ENCODE measurements at regions not wholly inside any gene's neighbourhood (a gene's known extent, or its start where the extent isn't known, plus 50 kb on each side); places are given as distances from the start of the nearest gene placed in this dataset.

- H3K4me1 ChIP-seq: peaks cover 41 to 57% (median 47%) of the 10 kb centered on the region in 4 donors
- no peaks in the 10 kb centered on the region for H3K27me3 ChIP-seq
- WGBS, 2 donors: 25 to 37% methylated on average over 4 of the region's 4 CpGs
- no peak for TF ChIP-seq EP300 (IDR thresholded peaks at IDR 0.05)
- no peaks in the 10 kb centered on the region for H3K9me3 ChIP-seq
- ATAC-seq (ENCODE audit: low FRiP score in 2 of 2) (no peak), DNase-seq (no peak)
- H3K36me3 ChIP-seq: no peaks in the 10 kb centered on the region
- H3K4me3 ChIP-seq: no peak overlapping the region
- H3K27ac ChIP-seq: peak overlapping the region; percentile 83 to 89 (median 84)
Observed at GRCh38 chr10:88062798-88063472, 199.5 kb downstream of the PTEN start.

- peaks cover 41 to 59% (median 47%) of the 10 kb centered on the region in 4 donors for H3K4me1 ChIP-seq
Observed at GRCh38 chr10:88063861-88064557, 200.6 kb downstream of the PTEN start.

DNA sequence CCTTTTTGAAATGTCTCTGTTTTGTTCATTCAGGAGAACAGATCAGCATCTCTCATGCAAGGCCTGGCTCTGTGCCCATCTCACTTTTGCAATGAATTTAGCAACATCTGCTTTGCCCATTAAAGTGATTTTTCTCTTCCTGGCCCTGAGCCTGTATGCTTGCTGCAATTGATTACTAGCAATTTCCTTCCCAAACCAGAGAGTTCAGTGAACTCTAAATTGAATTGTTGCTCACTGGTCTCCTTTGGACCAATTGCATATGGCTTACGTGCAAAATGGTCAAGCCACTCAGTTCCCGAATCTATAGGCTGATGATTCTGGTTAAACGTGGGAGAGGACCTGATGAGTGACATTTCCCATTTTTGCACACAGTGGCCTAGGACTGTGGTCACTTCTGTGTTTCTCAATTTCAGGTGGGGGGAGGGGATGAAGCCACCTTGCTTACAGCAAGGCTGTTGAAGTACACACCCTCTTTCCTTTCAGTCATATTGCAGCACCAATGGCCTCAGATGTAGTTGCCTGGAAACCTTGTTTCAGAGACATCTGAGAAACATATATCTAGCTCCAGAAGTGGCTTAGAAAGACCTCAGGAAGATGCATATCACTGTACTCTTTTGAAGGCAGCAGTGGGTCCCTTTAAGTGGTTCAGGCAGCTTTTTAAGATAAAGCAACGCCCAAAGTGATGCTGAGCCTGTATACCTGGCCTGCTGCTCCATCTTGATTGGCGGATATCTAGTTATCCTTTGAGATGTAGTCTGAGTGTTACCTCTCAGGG, 201.4 kb downstream of the PTEN start:
- peak; percentile 61 to 65 for ATAC-seq (ENCODE audit: low FRiP score in 2 of 2)
- WGBS, 2 donors: 65 to 77% methylated on average over 5 of the region's 5 CpGs
- Histone ChIP-seq H3K36me3 (no peaks in the 10 kb centered on the region), H3K4me3 (no peak overlapping the region), H3K27me3 (no peaks in the 10 kb centered on the region), H3K4me1 (peaks cover 42 to 59% (median 47%) of the 10 kb centered on the region in 4 donors), H3K27ac (peak overlapping the region; percentile 83 to 89 (median 84)), H3K9me3 (no peaks in the 10 kb centered on the region)
- no peak for TF ChIP-seq CTCF (IDR thresholded peaks at IDR 0.05)
- peak in 2 of 4 donors; percentile 9 to 32 for TF ChIP-seq EP300 (IDR thresholded peaks at IDR 0.05)
- peak; percentile 53 to 71 for TF ChIP-seq POLR2AphosphoS5 (IDR thresholded peaks at IDR 0.05)
- TF ChIP-seq POLR2A (IDR thresholded peaks at IDR 0.05): peak in 1 of 4 donors; percentile 18
- peak in 1 of 2 donors; percentile 73 for DNase-seq

More at GRCh38 chr10:88063861-88064557, 200.6 kb downstream of the PTEN start:
- Histone ChIP-seq H3K36me3 (no peaks in the 10 kb centered on the region), H3K27ac (peak overlapping the region; percentile 83 to 89 (median 84)), H3K27me3 (no peaks in the 10 kb centered on the region), H3K4me3 (no peak overlapping the region), H3K9me3 (no peaks in the 10 kb centered on the region)
- ATAC-seq (ENCODE audit: low FRiP score in 2 of 2) (no peak), DNase-seq (no peak)
- 38 to 49% methylated on average over 4 of the region's 4 CpGs for WGBS, 2 donors
- TF ChIP-seq POLR2AphosphoS5 (IDR thresholded peaks at IDR 0.05): no peak
- no peak for TF ChIP-seq EP300 (IDR thresholded peaks at IDR 0.05)
- TF ChIP-seq POLR2A (IDR thresholded peaks at IDR 0.05): no peak
- TF ChIP-seq CTCF (IDR thresholded peaks at IDR 0.05): no peak

DNA sequence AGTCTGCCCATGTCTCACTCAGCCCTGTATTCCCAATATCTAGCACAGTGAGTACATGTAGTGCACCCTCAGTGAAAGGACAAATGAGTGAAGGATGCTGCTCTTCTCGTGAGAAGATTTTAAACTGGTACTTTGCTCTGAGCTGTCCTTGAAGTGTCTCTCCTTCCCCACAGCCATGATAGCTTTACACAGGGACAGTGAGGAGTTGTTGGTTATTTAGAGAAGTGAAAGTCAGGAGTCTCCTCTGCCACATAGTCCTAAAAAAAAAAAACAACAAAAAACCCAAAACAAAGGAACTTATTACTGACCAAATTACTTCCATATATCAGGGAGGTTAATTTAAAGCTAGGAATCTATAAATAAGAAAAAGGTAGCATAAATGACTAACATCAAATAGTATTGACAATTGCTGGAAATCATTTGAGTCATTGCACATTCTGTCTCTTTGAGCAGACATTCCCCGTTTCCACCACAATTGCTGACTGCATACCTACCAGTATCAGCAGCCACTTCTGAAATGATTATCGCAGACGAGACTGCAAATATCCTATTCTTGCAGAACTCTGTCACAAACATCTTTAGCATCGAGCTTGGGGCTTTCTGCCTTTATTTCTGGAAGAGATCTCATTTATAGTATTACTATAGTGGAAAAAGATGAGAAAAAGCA, 202.1 kb downstream of the PTEN start:
- Histone ChIP-seq H3K27ac (peak overlapping the region; percentile 83 to 89 (median 84)), H3K27me3 (no peaks in the 10 kb centered on the region), H3K4me1 (peaks cover 47 to 59% (median 49%) of the 10 kb centered on the region in 4 donors), H3K9me3 (no peaks in the 10 kb centered on the region), H3K4me3 (no peak overlapping the region), H3K36me3 (no peaks in the 10 kb centered on the region)
- TF ChIP-seq EP300 (IDR thresholded peaks at IDR 0.05) (no peak), POLR2AphosphoS5 (IDR thresholded peaks at IDR 0.05) (no peak), CTCF (IDR thresholded peaks at IDR 0.05) (no peak), POLR2A (IDR thresholded peaks at IDR 0.05) (no peak)
- DNase-seq: no peak
- ATAC-seq (ENCODE audit: low FRiP score in 2 of 2): peak; percentile 5 to 59
- 73% methylated on average over 5 of the region's 5 CpGs for WGBS, 2 donors
